GM23248 (cell line): ENCODE measurements at regions not wholly inside any gene's neighbourhood (a gene's known extent, or its start where the extent isn't known, plus 50 kb on each side); places are given as distances from the start of the nearest gene placed in this dataset.

ENCODE experiments used
- EZH2 ChIP-seq: fragments of 200-600 bp; sonication (generic); IDR thresholded peaks from 2 replicates; pipeline ENCODE4 v1.6.1; 2018; ENCODE audit warnings: antibody characterized with exemption, mild to moderate bottlenecking; ENCODE audit not compliant: insufficient read depth, poor library complexity, severe bottlenecking
- EZH2phosphoT487 ChIP-seq: fragments of 200-600 bp; sonication (generic); IDR thresholded peaks from 2 replicates; pipeline ENCODE4 v1.6.1; 2018; ENCODE audit warnings: antibody characterized with exemption, moderate library complexity, mild to moderate bottlenecking, low read depth; ENCODE audit not compliant: insufficient read depth

DNA sequence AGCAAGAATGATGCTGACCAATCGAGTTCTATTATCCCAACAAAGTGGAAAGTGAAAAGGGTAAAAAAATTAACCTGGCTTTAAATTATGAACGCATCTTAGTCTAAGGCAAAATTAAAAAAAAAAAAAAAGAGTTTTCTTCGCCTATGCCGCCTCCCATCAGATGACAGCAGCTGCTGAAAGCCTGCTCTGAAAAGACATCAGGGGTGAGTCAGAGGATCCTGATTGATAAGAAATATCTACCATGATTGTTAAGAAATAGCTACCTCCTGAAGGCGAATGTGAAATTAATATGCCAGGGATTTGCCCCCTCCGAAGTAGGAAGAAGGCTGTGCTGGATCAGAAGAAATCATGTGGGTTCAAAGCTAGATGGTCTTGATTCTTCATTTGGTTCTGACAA is 216.8 kb upstream of the C1orf87 start:
- TF ChIP-seq EZH2: no peak
- TF ChIP-seq EZH2phosphoT487: no peak
